Suprapubic skin (tissue), 4 donors: ENCODE measurements at regions not wholly inside any gene's neighbourhood (a gene's known extent, or its start where the extent isn't known, plus 50 kb on each side); places are given as distances from the start of the nearest gene placed in this dataset.

ENCODE experiments used
- DNase-seq, 2 donors: peaks; one replicate each; pipeline ENCODE4 v3.0.0-alpha.2; 2019; ENCODE audit warnings: low spot score in 2 of 2
- H3K27ac ChIP-seq: fragments of 200-600 bp; sonication (generic); one replicate; pipeline ENCODE4 v1.5.1; 2019
- H3K27me3 ChIP-seq: fragments of 200-600 bp; sonication (generic); one replicate; pipeline ENCODE4 v1.5.1; 2019
- H3K36me3 ChIP-seq: fragments of 200-600 bp; sonication (generic); one replicate; pipeline ENCODE4 v1.5.1; 2019
- H3K4me1 ChIP-seq: fragments of 200-600 bp; sonication (generic); one replicate; pipeline ENCODE4 v1.5.1; 2019
- H3K4me3 ChIP-seq: fragments of 200-600 bp; sonication (generic); one replicate; pipeline ENCODE4 v1.5.1; 2019; ENCODE audit warnings: mild to moderate bottlenecking
- H3K9me3 ChIP-seq: fragments of 200-600 bp; sonication (generic); one replicate; pipeline ENCODE4 v1.5.1; 2019
- EP300 ChIP-seq: sonication (generic); formaldehyde crosslinking; IDR thresholded peaks from one replicate; pipeline ENCODE4 v1.6.1; 2017; ENCODE audit warnings: antibody characterized with exemption
- POLR2A ChIP-seq, 2 donors: fragments of 450-650 bp; IDR thresholded peaks; one replicate each; pipeline ENCODE4 v1.6.1; 2017; ENCODE audit warnings: antibody characterized with exemption in 2 of 2, mild to moderate bottlenecking in 2 of 2, moderate library complexity in 2 of 2
- POLR2AphosphoS5 ChIP-seq, 3 donors: sonication (generic); formaldehyde crosslinking; IDR thresholded peaks; one replicate each; pipeline ENCODE4 v1.6.1; 2017; ENCODE audit warnings: antibody characterized with exemption in 3 of 3
- WGBS: methylation state at CpG from one replicate; pipeline ENCODE4 v1.1.5; 2018; 5-methylcytosine and 5-hydroxymethylcytosine counted together
- TF ChIP-seq, protein P1 (sequence below), 2 donors: fragments of 200-600 bp in 1 of 2; fragments of 450-650 bp in 1 of 2; sonication (generic) in 1 of 2; IDR thresholded peaks; one replicate each; pipeline ENCODE4 v1.5.1; 2016 to 2019; ENCODE audit warnings: antibody characterized with exemption in 2 of 2, mild to moderate bottlenecking in 1 of 2, moderate library complexity in 1 of 2

DNA sequence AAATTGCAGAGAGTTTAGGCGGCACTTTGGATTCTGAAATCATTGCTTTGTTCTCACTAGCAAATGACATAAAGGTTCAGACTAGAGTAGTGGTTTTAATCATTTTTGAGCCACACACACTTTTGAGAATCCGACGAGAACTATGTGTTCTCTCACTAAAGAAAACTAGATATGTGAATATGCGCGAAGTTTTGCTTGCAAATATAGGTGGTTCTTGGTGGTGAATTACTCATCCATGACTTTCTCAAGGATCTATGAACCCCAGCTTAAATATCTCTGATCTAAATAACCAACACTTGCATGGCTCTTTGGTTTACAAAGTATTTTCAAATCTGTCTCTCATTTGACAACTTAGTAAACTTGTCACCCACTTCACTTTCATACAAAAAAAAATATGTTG is 54.8 kb downstream of the NOG start:
- no peaks in the 10 kb centered on the region for H3K9me3 ChIP-seq
- H3K27me3 ChIP-seq: no peaks in the 10 kb centered on the region
- no peak overlapping the region for H3K4me3 ChIP-seq
- TF ChIP-seq, protein P1, sequence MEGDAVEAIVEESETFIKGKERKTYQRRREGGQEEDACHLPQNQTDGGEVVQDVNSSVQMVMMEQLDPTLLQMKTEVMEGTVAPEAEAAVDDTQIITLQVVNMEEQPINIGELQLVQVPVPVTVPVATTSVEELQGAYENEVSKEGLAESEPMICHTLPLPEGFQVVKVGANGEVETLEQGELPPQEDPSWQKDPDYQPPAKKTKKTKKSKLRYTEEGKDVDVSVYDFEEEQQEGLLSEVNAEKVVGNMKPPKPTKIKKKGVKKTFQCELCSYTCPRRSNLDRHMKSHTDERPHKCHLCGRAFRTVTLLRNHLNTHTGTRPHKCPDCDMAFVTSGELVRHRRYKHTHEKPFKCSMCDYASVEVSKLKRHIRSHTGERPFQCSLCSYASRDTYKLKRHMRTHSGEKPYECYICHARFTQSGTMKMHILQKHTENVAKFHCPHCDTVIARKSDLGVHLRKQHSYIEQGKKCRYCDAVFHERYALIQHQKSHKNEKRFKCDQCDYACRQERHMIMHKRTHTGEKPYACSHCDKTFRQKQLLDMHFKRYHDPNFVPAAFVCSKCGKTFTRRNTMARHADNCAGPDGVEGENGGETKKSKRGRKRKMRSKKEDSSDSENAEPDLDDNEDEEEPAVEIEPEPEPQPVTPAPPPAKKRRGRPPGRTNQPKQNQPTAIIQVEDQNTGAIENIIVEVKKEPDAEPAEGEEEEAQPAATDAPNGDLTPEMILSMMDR (IDR thresholded peaks at IDR 0.05): no peak
- TF ChIP-seq EP300 (no peak), POLR2AphosphoS5 (IDR thresholded peaks at IDR 0.05) (no peak), POLR2A (IDR thresholded peaks at IDR 0.05) (no peak)
- H3K4me1 ChIP-seq: no peaks in the 10 kb centered on the region
- no peaks in the 10 kb centered on the region for H3K36me3 ChIP-seq
- WGBS: 85% methylated on average over 5 of the region's 5 CpGs
- H3K27ac ChIP-seq: no peak overlapping the region
- no peak for DNase-seq

DNA sequence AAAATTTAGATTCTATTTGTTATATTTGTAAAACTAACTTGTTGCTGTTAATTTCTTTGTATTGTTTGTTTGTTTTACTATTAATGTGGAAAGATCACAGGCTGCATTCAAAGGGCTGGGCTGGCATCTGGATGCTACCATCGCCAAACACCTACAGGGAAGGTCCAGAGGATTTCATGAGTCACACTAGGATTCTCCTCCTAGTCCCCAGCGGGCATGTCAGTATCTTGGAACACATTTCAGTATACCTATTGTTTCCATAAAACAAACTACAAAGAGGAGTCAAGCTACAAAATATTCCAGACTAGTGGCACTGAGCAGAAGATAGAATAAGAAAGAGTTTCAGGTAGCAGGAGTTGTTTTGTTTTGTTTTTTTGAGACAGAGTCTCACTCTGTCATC is 55.3 kb downstream of the NOG start:
- Histone ChIP-seq H3K27ac (no peak overlapping the region), H3K27me3 (no peaks in the 10 kb centered on the region), H3K9me3 (no peaks in the 10 kb centered on the region), H3K36me3 (no peaks in the 10 kb centered on the region), H3K4me3 (no peak overlapping the region), H3K4me1 (no peaks in the 10 kb centered on the region)
- TF ChIP-seq POLR2AphosphoS5 (IDR thresholded peaks at IDR 0.05) (no peak), EP300 (no peak), POLR2A (IDR thresholded peaks at IDR 0.05) (no peak)
- TF ChIP-seq, protein P1 (IDR thresholded peaks at IDR 0.05): no peak
- no peak for DNase-seq
- WGBS: 45% methylated on average over 2 of the region's 2 CpGs

DNA sequence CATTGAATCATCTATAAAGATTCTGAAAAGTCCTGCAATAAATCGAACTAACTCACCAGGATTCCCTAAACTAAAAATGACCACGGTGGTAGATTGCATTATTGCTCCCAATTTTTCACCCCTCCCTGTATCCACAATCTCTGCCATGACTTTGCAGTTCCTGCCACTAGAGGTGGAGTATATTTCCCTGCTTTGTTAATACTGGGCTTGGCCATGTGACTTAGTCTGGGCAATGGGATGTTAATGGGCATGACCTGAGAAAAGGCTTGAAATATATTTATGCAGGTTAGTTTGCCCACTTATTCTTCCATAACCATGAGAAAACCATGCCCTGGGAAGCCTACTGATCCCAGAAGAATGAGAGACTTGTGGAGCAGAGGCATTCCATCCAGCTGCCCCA is 59.1 kb downstream of the NOG start:
- H3K27me3 ChIP-seq: no peaks in the 10 kb centered on the region
- no peak overlapping the region for H3K4me3 ChIP-seq
- H3K27ac ChIP-seq: no peak overlapping the region
- no peak for DNase-seq
- H3K36me3 ChIP-seq: no peaks in the 10 kb centered on the region
- no peaks in the 10 kb centered on the region for H3K4me1 ChIP-seq
- H3K9me3 ChIP-seq: peaks cover 9% of the 10 kb centered on the region
- TF ChIP-seq, protein P1 (IDR thresholded peaks at IDR 0.05): no peak
- no peak for TF ChIP-seq POLR2A (IDR thresholded peaks at IDR 0.05)
- TF ChIP-seq POLR2AphosphoS5 (IDR thresholded peaks at IDR 0.05): no peak
- no peak for TF ChIP-seq EP300
- WGBS: 36% methylated on average over 2 of the region's 2 CpGs

DNA sequence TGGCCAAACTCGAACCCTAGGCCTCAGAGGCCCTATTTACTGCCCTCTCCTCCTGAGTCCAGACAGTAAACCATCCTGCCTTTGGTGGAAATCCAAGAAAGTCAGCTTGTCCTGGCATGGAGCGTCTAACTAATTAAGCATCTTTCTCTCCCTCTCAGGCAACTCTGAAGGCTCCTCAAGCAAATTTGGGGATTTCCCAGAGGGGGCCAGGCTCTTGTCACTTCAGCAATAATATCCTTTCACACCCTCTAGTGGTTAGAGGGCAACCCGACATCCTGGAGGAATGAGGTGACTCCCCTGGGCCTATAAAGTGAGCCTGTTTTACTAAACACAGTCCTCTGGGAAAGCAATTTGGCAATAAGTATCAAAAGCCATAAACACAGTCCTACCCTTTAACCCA is 60.4 kb downstream of the NOG start:
- Histone ChIP-seq H3K4me1 (no peaks in the 10 kb centered on the region), H3K27me3 (no peaks in the 10 kb centered on the region), H3K9me3 (peaks cover 9% of the 10 kb centered on the region), H3K27ac (no peak overlapping the region), H3K36me3 (no peaks in the 10 kb centered on the region), H3K4me3 (no peak overlapping the region)
- 18% methylated on average over 3 of the region's 3 CpGs for WGBS
- no peak for DNase-seq
- TF ChIP-seq, protein P1 (IDR thresholded peaks at IDR 0.05): no peak
- TF ChIP-seq POLR2AphosphoS5 (IDR thresholded peaks at IDR 0.05) (no peak), EP300 (no peak), POLR2A (IDR thresholded peaks at IDR 0.05) (no peak)

DNA sequence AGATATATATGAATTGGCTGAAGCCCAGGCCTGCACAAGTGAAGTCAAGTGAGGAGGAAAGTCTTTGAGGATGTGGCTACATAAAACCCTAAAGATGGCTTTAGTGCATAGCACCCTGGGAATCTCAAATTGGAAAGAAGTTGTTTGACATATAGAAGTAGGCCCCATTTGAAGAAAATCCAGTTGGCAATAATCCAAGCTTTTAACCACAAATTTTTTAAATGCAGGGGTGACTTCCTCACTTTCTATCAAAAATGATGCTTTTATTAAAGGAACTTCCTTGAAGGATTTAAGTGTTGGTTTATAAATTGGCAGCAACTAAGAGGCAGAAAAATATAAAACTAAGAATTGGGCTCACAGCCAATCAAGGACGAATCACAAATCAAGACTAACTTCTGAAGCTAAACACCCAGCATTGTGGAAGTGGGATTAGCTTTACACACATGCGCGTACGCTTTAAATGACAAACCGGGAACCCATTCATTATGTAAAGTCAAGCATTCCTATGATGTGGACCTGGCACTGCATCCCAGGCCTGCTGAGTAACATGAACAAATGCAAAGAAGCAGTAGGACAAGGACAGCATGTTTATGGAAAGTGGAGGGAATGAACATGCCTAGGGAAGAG is 63.3 kb downstream of the NOG start:
- 49% methylated on average over 5 of the region's 5 CpGs for WGBS
- Histone ChIP-seq H3K9me3 (peaks cover 9% of the 10 kb centered on the region), H3K27ac (no peak overlapping the region), H3K27me3 (no peaks in the 10 kb centered on the region), H3K4me3 (no peak overlapping the region), H3K4me1 (no peaks in the 10 kb centered on the region), H3K36me3 (no peaks in the 10 kb centered on the region)
- no peak for TF ChIP-seq POLR2AphosphoS5 (IDR thresholded peaks at IDR 0.05)
- no peak for TF ChIP-seq POLR2A (IDR thresholded peaks at IDR 0.05)
- TF ChIP-seq EP300: no peak
- TF ChIP-seq, protein P1 (IDR thresholded peaks at IDR 0.05): no peak
- no peak for DNase-seq
